Thymus (tissue), 11 donors: ENCODE measurements at regions not wholly inside any gene's neighbourhood (a gene's known extent, or its start where the extent isn't known, plus 50 kb on each side); places are given as distances from the start of the nearest gene placed in this dataset.

Experiments used
- DNase-seq, 9 donors: peaks; one replicate each; pipeline ENCODE4 v3.0.0-alpha.2; 2013; ENCODE audit warnings: low spot score in 9 of 9, low read depth in 6 of 9, missing footprints in 1 of 9
- H3K27ac ChIP-seq, 2 donors: one replicate each; pipeline ENCODE4 v1.5.1; 2013; ENCODE audit warnings: control low read depth in 1 of 2, low read depth in 1 of 2, low read length in 1 of 2, mild to moderate bottlenecking in 1 of 2, moderate library complexity in 1 of 2
- H3K27me3 ChIP-seq, 2 donors: one replicate each; pipeline ENCODE4 v1.5.1; 2013; ENCODE audit warnings: low read length in 1 of 2; ENCODE audit not compliant: control insufficient read depth in 2 of 2, insufficient read depth in 1 of 2
- H3K36me3 ChIP-seq, 2 donors: one replicate each; pipeline ENCODE4 v1.5.1; 2013; ENCODE audit warnings: low read length in 1 of 2, mild to moderate bottlenecking in 1 of 2, moderate library complexity in 1 of 2; ENCODE audit not compliant: control insufficient read depth in 2 of 2, insufficient read depth in 2 of 2
- H3K4me1 ChIP-seq, 2 donors: one replicate each; pipeline ENCODE4 v1.5.1; 2013; ENCODE audit warnings: low read length in 2 of 2; ENCODE audit not compliant: control insufficient read depth in 2 of 2, insufficient read depth in 2 of 2
- H3K4me3 ChIP-seq, 2 donors: one replicate each; pipeline ENCODE4 v1.5.1; 2013; ENCODE audit warnings: low read length in 2 of 2, control low read depth in 1 of 2, mild to moderate bottlenecking in 1 of 2
- H3K9me3 ChIP-seq, 2 donors: one replicate each; pipeline ENCODE4 v1.5.1; 2013; ENCODE audit warnings: low read length in 1 of 2, mild to moderate bottlenecking in 1 of 2; ENCODE audit not compliant: control insufficient read depth in 2 of 2, insufficient read depth in 1 of 2
- WGBS: extraction: QIAGEN DNeasy Blood & Tissue Kit; methylation state at CpG from one replicate; pipeline ENCODE4 v1.1.7; 2013; 5-methylcytosine and 5-hydroxymethylcytosine counted together
- donor health status: healthy.

- H3K27ac ChIP-seq, result no peak overlapping the region
- H3K4me3 ChIP-seq, result no peak overlapping the region
- no peaks in the 10 kb centered on the region for H3K36me3 ChIP-seq
- H3K9me3 ChIP-seq, result no peaks in the 10 kb centered on the region
- no peak for DNase-seq
- WGBS, result 91% methylated on average over 6 of the region's 6 CpGs
- H3K27me3 ChIP-seq, result no peaks in the 10 kb centered on the region
- no peaks in the 10 kb centered on the region for H3K4me1 ChIP-seq
Measured at GRCh38 chr6:164010441-164011103, 596.1 kb downstream of the QKI start.

- Histone ChIP-seq H3K9me3 (no peaks in the 10 kb centered on the region), H3K4me3 (no peak overlapping the region), H3K4me1 (no peaks in the 10 kb centered on the region), H3K27ac (no peak overlapping the region), H3K36me3 (no peaks in the 10 kb centered on the region), H3K27me3 (no peaks in the 10 kb centered on the region)
- WGBS, result 93% methylated on average over 4 of the region's 4 CpGs
- no peak for DNase-seq
Measured at GRCh38 chr6:164008902-164009301, 594.4 kb downstream of the QKI start.

DNA sequence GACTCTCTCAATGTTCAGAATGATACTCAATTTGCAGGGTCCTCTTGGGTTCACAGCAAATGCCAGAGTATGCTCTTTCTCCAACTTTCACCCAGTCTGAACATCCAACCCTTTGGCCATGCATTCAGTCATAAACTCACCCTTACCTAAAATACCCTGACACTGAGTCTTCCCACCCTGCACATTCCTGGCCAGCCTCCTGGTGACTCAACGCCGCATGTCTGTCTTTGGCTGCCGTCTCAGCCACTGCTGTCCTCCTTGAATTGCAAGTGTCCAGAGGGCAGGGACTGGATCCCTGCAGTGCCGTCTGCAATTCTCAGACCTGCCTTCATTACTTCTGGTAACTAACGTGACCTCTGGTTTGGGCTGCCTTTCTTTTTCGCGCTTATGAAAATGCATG, 593.4 kb downstream of the QKI start:
- no peaks in the 10 kb centered on the region for H3K9me3 ChIP-seq
- no peaks in the 10 kb centered on the region for H3K36me3 ChIP-seq
- no peaks in the 10 kb centered on the region for H3K27me3 ChIP-seq
- no peak for DNase-seq
- no peaks in the 10 kb centered on the region for H3K4me1 ChIP-seq
- no peak overlapping the region for H3K27ac ChIP-seq
- no peak overlapping the region for H3K4me3 ChIP-seq
- 77% methylated on average over 7 of the region's 7 CpGs for WGBS

DNA sequence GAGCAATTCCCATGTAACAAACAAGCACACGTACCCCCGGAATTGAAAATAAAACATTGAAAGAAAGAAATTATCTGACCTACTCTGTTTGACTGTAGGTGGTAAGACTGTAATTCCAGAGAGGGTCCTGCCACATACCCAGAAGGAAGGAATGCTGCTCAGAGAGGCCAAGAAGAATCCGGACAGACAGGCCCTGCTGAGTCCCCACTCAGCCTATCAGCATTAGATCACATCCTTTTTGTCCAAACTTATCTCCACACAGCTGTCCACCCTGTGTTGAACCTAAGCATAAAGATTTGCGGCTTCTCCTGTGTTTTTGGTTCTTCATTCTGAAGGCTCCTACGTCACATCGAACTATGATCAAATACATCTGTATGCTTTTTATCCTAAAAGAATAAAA, 591.9 kb downstream of the QKI start:
- no peaks in the 10 kb centered on the region for H3K27me3 ChIP-seq
- H3K9me3 ChIP-seq, result no peaks in the 10 kb centered on the region
- no peak overlapping the region for H3K4me3 ChIP-seq
- H3K4me1 ChIP-seq, result no peaks in the 10 kb centered on the region
- no peak for DNase-seq
- WGBS, result 98% methylated on average over 6 of the region's 6 CpGs
- H3K36me3 ChIP-seq, result no peaks in the 10 kb centered on the region
- H3K27ac ChIP-seq, result no peak overlapping the region

- Histone ChIP-seq H3K27ac (no peak overlapping the region), H3K27me3 (no peaks in the 10 kb centered on the region), H3K4me3 (no peak overlapping the region), H3K36me3 (no peaks in the 10 kb centered on the region), H3K4me1 (no peaks in the 10 kb centered on the region), H3K9me3 (no peaks in the 10 kb centered on the region)
- 53% methylated on average over 4 of the region's 4 CpGs for WGBS
- no peak for DNase-seq
Measured at GRCh38 chr6:164005004-164005711, 590.6 kb downstream of the QKI start.

- Histone ChIP-seq H3K9me3 (no peaks in the 10 kb centered on the region), H3K27ac (no peak overlapping the region), H3K27me3 (no peaks in the 10 kb centered on the region), H3K4me3 (no peak overlapping the region), H3K36me3 (no peaks in the 10 kb centered on the region), H3K4me1 (no peaks in the 10 kb centered on the region)
- no peak for DNase-seq
- 95% methylated on average over 4 of the region's 4 CpGs for WGBS
Measured at GRCh38 chr6:164000276-164000675, 585.8 kb downstream of the QKI start.

GRCh38 chr6:163999475-164000125, 585.1 kb downstream of the QKI start:
- Histone ChIP-seq H3K4me1 (no peaks in the 10 kb centered on the region), H3K4me3 (no peak overlapping the region), H3K9me3 (no peaks in the 10 kb centered on the region), H3K36me3 (no peaks in the 10 kb centered on the region), H3K27ac (no peak overlapping the region), H3K27me3 (no peaks in the 10 kb centered on the region)
- 86% methylated on average over 10 of the region's 10 CpGs for WGBS
- no peak for DNase-seq

GRCh38 chr6:163998496-163998895, 584.0 kb downstream of the QKI start:
- no peaks in the 10 kb centered on the region for H3K27me3 ChIP-seq
- H3K9me3 ChIP-seq, result no peaks in the 10 kb centered on the region
- DNase-seq, result no peak
- 88% methylated on average over 3 of the region's 3 CpGs for WGBS
- no peaks in the 10 kb centered on the region for H3K4me1 ChIP-seq
- H3K27ac ChIP-seq, result no peak overlapping the region
- no peaks in the 10 kb centered on the region for H3K36me3 ChIP-seq
- no peak overlapping the region for H3K4me3 ChIP-seq

GRCh38 chr6:163996491-163996890, 582.0 kb downstream of the QKI start:
- Histone ChIP-seq H3K9me3 (no peaks in the 10 kb centered on the region), H3K36me3 (no peaks in the 10 kb centered on the region), H3K27ac (no peak overlapping the region), H3K4me3 (no peak overlapping the region), H3K27me3 (no peaks in the 10 kb centered on the region), H3K4me1 (no peaks in the 10 kb centered on the region)
- 95% methylated on average over 6 of the region's 6 CpGs for WGBS
- DNase-seq, result no peak
